ENCODE measurements at regions not wholly inside any gene's neighbourhood (a gene's known extent, or its start where the extent isn't known, plus 50 kb on each side); places are given as distances from the start of the nearest gene placed in this dataset.

DNA sequence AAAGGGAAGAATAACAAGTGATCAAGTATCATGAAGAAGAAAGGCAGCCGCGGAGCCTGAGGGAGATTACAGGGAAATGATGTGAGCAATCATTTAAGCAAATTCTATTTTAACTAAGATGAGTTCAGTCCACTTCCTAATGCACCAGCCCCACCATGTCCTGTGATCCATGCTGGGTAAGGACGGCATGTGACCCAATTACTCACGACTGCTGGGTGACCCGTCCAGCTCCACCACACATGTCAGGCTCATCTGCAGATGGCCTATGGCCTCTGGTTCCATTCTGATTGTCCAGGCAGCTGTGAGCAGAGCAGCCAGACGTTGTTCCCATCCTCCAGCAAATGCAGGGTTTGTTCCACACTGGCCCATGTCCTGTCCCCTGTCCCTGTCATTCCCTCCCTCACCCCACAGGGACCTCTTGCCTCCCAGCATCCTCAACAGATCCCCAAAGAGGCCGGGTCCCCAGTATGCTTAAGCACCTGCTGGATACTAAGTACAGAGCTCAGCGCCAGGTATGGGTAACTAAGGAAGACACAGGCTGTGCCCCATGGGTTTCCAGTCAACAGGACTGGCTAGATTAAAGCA, 87.9 kb downstream of the MATN1 start:
- Histone ChIP-seq H3K27me3 (no peaks in the 10 kb centered on the region), H3K4me3 (ENCODE audit: low read depth in 1 of 2, low read length in 1 of 2) (no peak overlapping the region), H3K36me3 (no peaks in the 10 kb centered on the region), H3K27ac (no peak overlapping the region), H3K9me3 (no peaks in the 10 kb centered on the region), H3K4me1 (ENCODE audit: control insufficient read depth in 1 of 2, insufficient read depth in 1 of 2, low read depth in 1 of 2, low read length in 1 of 2) (no peaks in the 10 kb centered on the region)
- TF ChIP-seq, protein P1, sequence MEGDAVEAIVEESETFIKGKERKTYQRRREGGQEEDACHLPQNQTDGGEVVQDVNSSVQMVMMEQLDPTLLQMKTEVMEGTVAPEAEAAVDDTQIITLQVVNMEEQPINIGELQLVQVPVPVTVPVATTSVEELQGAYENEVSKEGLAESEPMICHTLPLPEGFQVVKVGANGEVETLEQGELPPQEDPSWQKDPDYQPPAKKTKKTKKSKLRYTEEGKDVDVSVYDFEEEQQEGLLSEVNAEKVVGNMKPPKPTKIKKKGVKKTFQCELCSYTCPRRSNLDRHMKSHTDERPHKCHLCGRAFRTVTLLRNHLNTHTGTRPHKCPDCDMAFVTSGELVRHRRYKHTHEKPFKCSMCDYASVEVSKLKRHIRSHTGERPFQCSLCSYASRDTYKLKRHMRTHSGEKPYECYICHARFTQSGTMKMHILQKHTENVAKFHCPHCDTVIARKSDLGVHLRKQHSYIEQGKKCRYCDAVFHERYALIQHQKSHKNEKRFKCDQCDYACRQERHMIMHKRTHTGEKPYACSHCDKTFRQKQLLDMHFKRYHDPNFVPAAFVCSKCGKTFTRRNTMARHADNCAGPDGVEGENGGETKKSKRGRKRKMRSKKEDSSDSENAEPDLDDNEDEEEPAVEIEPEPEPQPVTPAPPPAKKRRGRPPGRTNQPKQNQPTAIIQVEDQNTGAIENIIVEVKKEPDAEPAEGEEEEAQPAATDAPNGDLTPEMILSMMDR (IDR thresholded peaks at IDR 0.05) = no peak

DNA sequence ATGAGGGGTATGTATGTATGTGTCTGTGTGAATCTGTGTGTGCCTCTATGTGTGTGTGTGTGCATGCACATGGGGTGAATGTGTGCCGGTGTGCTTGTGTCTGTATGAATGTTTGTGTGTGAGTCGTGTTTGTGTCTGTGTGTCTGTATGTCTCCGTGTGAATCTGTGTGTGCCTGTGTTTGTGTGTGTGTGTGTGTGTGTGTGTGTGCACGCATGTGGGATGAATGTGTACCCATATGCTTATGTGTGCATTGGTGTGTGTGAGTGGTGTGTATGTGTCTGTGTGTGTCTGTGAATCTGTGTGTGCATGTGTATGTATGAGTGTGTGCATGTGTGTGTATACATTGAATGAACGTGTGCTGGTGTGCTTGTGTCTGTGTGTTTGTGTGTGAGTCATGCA, 88.9 kb downstream of the MATN1 start:
- H3K9me3 ChIP-seq = no peaks in the 10 kb centered on the region
- no peaks in the 10 kb centered on the region for H3K27me3 ChIP-seq
- no peaks in the 10 kb centered on the region for H3K4me1 ChIP-seq (ENCODE audit: control insufficient read depth in 1 of 2, insufficient read depth in 1 of 2, low read depth in 1 of 2, low read length in 1 of 2)
- H3K27ac ChIP-seq = no peak overlapping the region
- no peaks in the 10 kb centered on the region for H3K36me3 ChIP-seq
- H3K4me3 ChIP-seq (ENCODE audit: low read depth in 1 of 2, low read length in 1 of 2) = no peak overlapping the region
- TF ChIP-seq, protein P1 (IDR thresholded peaks at IDR 0.05) = no peak

DNA sequence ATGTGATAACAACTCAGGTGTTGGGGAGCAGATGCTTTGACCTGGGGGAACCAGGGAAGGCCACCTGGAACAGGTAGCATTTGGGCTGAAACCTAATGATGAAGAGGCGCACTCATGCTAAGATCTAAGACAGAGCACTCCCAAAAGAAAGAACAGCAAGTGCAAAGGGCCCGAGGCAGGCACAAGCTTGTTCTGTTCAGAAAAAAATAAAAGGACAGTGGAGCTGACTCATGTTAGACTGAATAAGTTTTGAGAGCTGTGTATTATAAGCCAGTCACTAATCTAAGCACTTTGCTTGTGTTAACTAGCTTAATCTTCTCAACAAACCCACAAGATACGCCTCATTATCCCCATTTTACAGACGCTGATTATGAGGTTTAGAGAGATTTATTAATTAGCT, 90.1 kb downstream of the MATN1 start:
- Histone ChIP-seq H3K27ac (no peak overlapping the region), H3K9me3 (no peaks in the 10 kb centered on the region), H3K4me1 (ENCODE audit: control insufficient read depth in 1 of 2, insufficient read depth in 1 of 2, low read depth in 1 of 2, low read length in 1 of 2) (no peaks in the 10 kb centered on the region), H3K36me3 (no peaks in the 10 kb centered on the region), H3K4me3 (ENCODE audit: low read depth in 1 of 2, low read length in 1 of 2) (no peak overlapping the region), H3K27me3 (no peaks in the 10 kb centered on the region)
- TF ChIP-seq, protein P1 (IDR thresholded peaks at IDR 0.05) = no peak

DNA sequence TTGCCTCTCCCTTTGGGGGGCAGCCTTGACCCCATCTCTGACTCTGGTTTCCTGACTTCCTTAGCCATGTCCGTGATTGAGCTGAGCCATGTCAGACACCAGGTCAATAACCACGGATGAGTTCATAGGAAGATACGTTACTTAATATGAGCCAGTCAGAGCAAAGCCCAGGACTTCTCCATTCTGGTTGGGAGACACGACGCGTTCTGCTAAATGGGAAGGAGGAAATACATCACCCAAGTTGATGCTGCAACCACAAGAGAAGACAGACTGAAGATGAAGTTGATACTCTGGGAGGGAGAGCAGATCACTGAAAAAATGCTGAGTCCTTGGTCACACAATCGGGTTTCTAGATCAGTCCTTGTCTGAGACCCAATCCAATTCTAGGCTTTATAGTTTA, 90.9 kb downstream of the MATN1 start:
- Histone ChIP-seq H3K27ac (no peak overlapping the region), H3K4me1 (ENCODE audit: control insufficient read depth in 1 of 2, insufficient read depth in 1 of 2, low read depth in 1 of 2, low read length in 1 of 2) (no peaks in the 10 kb centered on the region), H3K27me3 (no peaks in the 10 kb centered on the region), H3K9me3 (no peaks in the 10 kb centered on the region), H3K4me3 (ENCODE audit: low read depth in 1 of 2, low read length in 1 of 2) (no peak overlapping the region), H3K36me3 (no peaks in the 10 kb centered on the region)
- TF ChIP-seq, protein P1 (IDR thresholded peaks at IDR 0.05) = no peak

DNA sequence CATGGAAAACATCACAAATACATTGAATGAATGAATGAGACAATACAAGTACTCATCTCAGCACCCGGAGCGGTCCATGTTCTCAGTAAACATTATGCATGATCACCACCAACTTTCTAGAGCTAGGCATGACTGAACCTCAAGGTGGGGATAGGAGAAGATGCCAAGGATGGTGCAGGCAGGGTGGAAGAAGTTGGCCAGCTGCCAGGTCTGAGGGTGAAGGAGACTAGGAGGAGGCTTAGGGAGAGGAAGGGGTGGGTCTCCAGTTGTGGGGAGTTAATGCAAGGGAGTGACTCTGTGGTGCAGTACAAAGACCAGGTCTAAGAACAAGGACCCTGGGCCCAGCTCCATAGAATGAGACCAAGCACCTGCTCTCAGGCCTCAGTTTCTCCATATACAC, 91.7 kb downstream of the MATN1 start:
- TF ChIP-seq, protein P1 (IDR thresholded peaks at IDR 0.05) = no peak
- Histone ChIP-seq H3K27me3 (no peaks in the 10 kb centered on the region), H3K27ac (no peak overlapping the region)

DNA sequence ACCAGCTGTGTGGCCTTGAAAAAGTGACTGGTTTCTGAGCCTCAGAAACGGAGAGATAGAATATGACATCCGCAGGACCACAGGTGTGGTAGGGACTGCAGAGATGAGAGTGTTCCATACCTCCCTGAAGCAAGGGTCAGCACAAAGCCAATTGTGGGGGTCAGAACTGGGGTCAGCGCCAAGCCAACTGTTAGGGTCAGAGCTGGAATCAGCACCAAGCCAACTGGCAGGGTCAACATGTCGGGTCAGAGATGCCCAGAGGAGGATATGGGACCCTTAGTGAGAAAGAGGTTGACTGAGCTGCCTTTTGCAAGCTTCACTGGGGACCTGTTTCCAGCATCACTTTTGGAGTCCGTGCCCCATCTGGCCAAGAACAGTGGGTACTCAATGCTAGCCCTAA, 93.9 kb downstream of the MATN1 start:
- Histone ChIP-seq H3K4me3 (ENCODE audit: low read depth in 1 of 2, low read length in 1 of 2) (no peak overlapping the region), H3K4me1 (ENCODE audit: control insufficient read depth in 1 of 2, insufficient read depth in 1 of 2, low read depth in 1 of 2, low read length in 1 of 2) (no peaks in the 10 kb centered on the region), H3K36me3 (no peaks in the 10 kb centered on the region), H3K27ac (no peak overlapping the region), H3K9me3 (no peaks in the 10 kb centered on the region), H3K27me3 (no peaks in the 10 kb centered on the region)
- TF ChIP-seq, protein P1 (IDR thresholded peaks at IDR 0.05) = no peak

More for the DNA sequence above, 91.7 kb downstream of the MATN1 start:
- H3K4me1 ChIP-seq (ENCODE audit: control insufficient read depth in 1 of 2, insufficient read depth in 1 of 2, low read depth in 1 of 2, low read length in 1 of 2) = no peaks in the 10 kb centered on the region
- H3K36me3 ChIP-seq = no peaks in the 10 kb centered on the region
- no peaks in the 10 kb centered on the region for H3K9me3 ChIP-seq
- no peak overlapping the region for H3K4me3 ChIP-seq (ENCODE audit: low read depth in 1 of 2, low read length in 1 of 2)
